ENCODE measurements at regions not wholly inside any gene's neighbourhood (a gene's known extent, or its start where the extent isn't known, plus 50 kb on each side); places are given as distances from the start of the nearest gene placed in this dataset.

DNA sequence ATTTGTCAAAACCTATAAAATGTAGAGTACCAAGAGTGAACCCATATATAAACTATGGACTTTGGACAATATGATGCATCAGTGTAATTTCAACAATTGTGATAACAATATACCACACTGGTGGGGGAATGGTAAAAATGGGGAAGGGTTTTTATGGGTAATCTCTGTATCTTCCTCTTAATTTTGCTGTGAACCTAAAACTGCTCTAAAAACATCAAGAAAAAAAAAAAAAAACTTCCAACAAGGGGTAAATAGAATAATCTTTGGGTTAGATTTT lies 592.0 kb upstream of the ADGRB3 start:
- Histone ChIP-seq H3K9me3 (ENCODE audit: severe bottlenecking) (no peaks in the 10 kb centered on the region), H3K27me3 (ENCODE audit: insufficient read depth, low read depth, severe bottlenecking) (no peaks in the 10 kb centered on the region), H3K27ac (no peak overlapping the region), H3K36me3 (no peaks in the 10 kb centered on the region), H3K4me3 (ENCODE audit: low read depth, low read length) (no peak overlapping the region)
- TF ChIP-seq, protein P1, sequence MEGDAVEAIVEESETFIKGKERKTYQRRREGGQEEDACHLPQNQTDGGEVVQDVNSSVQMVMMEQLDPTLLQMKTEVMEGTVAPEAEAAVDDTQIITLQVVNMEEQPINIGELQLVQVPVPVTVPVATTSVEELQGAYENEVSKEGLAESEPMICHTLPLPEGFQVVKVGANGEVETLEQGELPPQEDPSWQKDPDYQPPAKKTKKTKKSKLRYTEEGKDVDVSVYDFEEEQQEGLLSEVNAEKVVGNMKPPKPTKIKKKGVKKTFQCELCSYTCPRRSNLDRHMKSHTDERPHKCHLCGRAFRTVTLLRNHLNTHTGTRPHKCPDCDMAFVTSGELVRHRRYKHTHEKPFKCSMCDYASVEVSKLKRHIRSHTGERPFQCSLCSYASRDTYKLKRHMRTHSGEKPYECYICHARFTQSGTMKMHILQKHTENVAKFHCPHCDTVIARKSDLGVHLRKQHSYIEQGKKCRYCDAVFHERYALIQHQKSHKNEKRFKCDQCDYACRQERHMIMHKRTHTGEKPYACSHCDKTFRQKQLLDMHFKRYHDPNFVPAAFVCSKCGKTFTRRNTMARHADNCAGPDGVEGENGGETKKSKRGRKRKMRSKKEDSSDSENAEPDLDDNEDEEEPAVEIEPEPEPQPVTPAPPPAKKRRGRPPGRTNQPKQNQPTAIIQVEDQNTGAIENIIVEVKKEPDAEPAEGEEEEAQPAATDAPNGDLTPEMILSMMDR (IDR thresholded peaks at IDR 0.05; ENCODE audit: low read depth, low read length) = no peak
- no peak for DNase-seq

DNA sequence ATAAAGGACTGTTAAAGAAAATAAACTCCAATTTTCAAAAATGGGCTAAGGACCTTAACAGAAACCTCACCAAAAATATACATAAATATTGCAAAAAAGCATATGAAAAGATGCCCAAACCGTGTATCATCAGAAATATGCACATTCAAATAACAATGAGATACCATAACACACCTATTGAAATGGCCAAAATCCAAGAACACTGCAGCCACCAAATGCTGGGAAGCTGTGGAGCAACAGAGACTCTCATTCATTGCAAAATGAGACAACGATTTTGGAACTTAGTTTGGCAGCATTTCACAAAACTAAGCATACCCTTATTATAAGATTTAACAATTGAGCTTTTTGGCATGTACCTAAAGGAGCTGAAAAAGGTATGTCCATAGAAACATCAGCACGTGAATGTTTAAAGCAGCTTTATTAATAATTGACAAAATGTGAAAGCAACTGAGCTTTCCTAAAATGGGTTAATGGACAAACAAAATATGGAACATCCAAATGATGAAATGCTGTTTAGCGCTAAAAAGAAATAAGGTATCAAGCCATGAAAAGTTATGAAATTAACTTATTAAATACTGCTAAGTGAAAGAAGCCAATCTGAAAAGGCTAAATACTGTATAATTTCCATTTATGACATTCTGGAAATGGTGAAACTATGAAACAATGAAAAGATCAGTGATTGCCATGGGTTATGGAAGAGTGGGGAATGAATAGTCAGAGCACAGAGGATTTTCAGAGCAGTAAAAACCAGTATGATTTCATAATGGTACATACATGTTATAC lies 592.6 kb upstream of the ADGRB3 start:
- no peak for DNase-seq
- Histone ChIP-seq H3K36me3 (no peaks in the 10 kb centered on the region), H3K9me3 (ENCODE audit: severe bottlenecking) (no peaks in the 10 kb centered on the region), H3K27me3 (ENCODE audit: insufficient read depth, low read depth, severe bottlenecking) (no peaks in the 10 kb centered on the region), H3K4me3 (ENCODE audit: low read depth, low read length) (no peak overlapping the region), H3K27ac (no peak overlapping the region)
- TF ChIP-seq, protein P1 (IDR thresholded peaks at IDR 0.05; ENCODE audit: low read depth, low read length) = no peak

DNA sequence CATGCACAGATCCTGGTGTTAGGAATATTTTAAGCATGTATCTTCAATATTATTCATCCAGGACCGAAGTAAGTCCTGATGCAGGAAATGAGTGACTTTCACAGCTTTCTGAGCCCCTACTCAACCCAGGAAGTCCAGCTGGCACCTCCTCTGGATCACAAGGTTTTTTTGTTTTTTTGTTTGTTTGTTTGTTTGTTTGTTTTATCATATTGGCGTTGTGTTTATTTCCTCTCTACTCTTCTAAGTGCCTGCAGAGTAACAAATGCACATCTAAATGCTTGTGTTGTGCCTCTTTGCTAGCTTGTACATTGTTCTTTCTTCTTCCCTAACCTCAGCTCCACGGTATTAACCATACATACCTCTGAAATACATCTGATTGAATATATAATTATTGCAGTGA lies 594.3 kb upstream of the ADGRB3 start:
- no peak for DNase-seq
- no peaks in the 10 kb centered on the region for H3K9me3 ChIP-seq (ENCODE audit: severe bottlenecking)
- no peak overlapping the region for H3K27ac ChIP-seq
- no peaks in the 10 kb centered on the region for H3K36me3 ChIP-seq
- no peak overlapping the region for H3K4me3 ChIP-seq (ENCODE audit: low read depth, low read length)
- TF ChIP-seq, protein P1 (IDR thresholded peaks at IDR 0.05; ENCODE audit: low read depth, low read length) = no peak
- no peaks in the 10 kb centered on the region for H3K27me3 ChIP-seq (ENCODE audit: insufficient read depth, low read depth, severe bottlenecking)

DNA sequence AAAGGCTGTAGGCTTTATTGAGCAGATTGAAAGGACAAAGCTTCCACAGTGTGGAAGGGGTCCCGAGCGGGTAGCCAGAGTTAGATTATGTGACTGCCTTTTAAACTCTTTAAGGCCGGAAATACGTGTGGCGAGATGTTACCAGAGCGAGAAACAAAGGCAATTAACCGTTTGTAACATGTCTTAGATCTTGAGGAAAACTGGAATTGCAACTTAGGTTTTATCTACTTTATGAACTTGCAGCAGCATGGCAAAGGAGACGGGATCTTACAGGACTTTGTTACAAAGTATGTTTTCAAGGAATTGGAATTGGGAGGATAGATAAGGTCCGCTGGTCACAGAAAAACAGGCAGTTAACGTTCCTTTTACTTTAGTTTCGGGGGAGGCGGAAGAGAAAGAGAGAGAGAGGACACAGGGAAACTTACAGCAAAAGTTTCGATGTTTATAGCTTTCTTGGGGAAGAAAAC lies 594.7 kb upstream of the ADGRB3 start:
- TF ChIP-seq, protein P1 (IDR thresholded peaks at IDR 0.05; ENCODE audit: low read depth, low read length) = no peak
- no peak overlapping the region for H3K27ac ChIP-seq
- no peak overlapping the region for H3K4me3 ChIP-seq (ENCODE audit: low read depth, low read length)
- no peaks in the 10 kb centered on the region for H3K9me3 ChIP-seq (ENCODE audit: severe bottlenecking)
- no peaks in the 10 kb centered on the region for H3K27me3 ChIP-seq (ENCODE audit: insufficient read depth, low read depth, severe bottlenecking)
- no peaks in the 10 kb centered on the region for H3K36me3 ChIP-seq
- DNase-seq = no peak

DNA sequence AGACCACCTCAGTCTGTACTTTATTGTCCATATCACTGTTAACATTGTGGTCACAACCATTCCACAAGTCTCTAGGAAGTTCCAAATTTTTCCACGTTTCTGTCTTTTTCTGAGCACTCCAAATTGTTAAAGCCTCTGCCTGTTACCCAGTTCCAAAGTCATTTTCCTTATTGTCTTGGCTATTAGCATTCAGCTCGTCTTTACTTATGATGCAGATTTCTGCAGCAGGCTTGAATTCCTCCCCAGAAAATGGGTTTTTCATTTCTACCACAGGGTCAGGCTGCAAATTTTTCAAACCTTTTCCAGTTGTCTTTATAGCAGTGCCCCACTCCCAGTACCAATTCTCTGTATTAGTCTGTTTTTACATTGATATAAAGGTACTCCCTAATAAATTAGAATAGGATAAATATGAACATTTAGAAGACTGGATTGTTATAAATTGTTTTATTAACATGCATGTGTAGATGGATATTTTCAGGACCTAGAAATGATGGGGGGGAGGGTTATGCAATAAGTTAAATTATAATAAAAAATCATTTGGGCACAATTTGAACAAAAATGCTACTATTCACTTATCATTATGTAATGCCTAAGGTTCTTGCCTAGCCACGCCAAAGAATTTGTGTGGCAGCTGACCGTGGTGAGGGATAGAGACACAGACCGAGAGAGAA lies 595.3 kb upstream of the ADGRB3 start:
- no peaks in the 10 kb centered on the region for H3K36me3 ChIP-seq
- no peaks in the 10 kb centered on the region for H3K27me3 ChIP-seq (ENCODE audit: insufficient read depth, low read depth, severe bottlenecking)
- H3K9me3 ChIP-seq (ENCODE audit: severe bottlenecking) = no peaks in the 10 kb centered on the region
- DNase-seq = no peak
- TF ChIP-seq, protein P1 (IDR thresholded peaks at IDR 0.05; ENCODE audit: low read depth, low read length) = no peak
- H3K4me3 ChIP-seq (ENCODE audit: low read depth, low read length) = no peak overlapping the region
- no peak overlapping the region for H3K27ac ChIP-seq
